ENCODE measurements at regions not wholly inside any gene's neighbourhood (a gene's known extent, or its start where the extent isn't known, plus 50 kb on each side); places are given as distances from the start of the nearest gene placed in this dataset.

GRCh38 chr7:32256811-32257210, 186.6 kb upstream of the PDE1C start:
- no peaks in the 10 kb centered on the region for H3F3A ChIP-seq (ENCODE audit: insufficient read depth, low read depth)

DNA sequence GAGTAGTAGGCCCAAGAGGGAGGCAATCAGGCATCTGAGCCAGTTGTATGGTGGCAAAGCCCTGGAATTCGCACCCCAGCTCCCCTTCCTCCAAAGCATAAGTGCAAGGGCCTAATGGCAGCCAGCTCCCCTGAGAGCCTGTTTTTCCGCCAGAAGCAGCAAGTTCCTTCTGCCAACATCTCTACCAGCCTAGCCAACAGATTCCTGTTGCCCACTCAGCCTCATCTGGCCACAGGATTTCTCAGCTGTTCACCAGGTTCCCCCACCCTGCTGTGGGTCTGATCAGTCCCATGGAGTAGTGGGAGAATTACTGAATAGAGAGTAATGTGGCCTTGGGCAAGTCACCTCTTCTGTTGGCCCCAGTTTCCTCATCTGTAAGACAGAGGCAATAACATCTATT, 186.2 kb upstream of the PDE1C start:
- no peaks in the 10 kb centered on the region for H3K36me3 ChIP-seq (ENCODE audit: low read depth)
- no peaks in the 10 kb centered on the region for H3K27me3 ChIP-seq (ENCODE audit: insufficient read depth, low read depth)
- no peaks in the 10 kb centered on the region for H3K79me2 ChIP-seq (ENCODE audit: low read depth)
- TF ChIP-seq, protein P1, sequence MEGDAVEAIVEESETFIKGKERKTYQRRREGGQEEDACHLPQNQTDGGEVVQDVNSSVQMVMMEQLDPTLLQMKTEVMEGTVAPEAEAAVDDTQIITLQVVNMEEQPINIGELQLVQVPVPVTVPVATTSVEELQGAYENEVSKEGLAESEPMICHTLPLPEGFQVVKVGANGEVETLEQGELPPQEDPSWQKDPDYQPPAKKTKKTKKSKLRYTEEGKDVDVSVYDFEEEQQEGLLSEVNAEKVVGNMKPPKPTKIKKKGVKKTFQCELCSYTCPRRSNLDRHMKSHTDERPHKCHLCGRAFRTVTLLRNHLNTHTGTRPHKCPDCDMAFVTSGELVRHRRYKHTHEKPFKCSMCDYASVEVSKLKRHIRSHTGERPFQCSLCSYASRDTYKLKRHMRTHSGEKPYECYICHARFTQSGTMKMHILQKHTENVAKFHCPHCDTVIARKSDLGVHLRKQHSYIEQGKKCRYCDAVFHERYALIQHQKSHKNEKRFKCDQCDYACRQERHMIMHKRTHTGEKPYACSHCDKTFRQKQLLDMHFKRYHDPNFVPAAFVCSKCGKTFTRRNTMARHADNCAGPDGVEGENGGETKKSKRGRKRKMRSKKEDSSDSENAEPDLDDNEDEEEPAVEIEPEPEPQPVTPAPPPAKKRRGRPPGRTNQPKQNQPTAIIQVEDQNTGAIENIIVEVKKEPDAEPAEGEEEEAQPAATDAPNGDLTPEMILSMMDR (conservative IDR thresholded peaks at IDR 0.05): no peak
- TF ChIP-seq EZH2 (IDR thresholded peaks at IDR 0.05; ENCODE audit: low read depth): no peak
- ChIA-PET CTCF (no interaction called here), POLR2A (ENCODE audit: unreplicated experiment) (no interaction called here)
- no peak overlapping the region for H3K27ac ChIP-seq
- H3K9me3 ChIP-seq (ENCODE audit: insufficient read depth, low read depth): no peaks in the 10 kb centered on the region
- no peaks in the 10 kb centered on the region for H3F3A ChIP-seq (ENCODE audit: insufficient read depth, low read depth)
- H3K9me2 ChIP-seq (ENCODE audit: insufficient read depth): no peaks in the 10 kb centered on the region
- H3K4me3 ChIP-seq: no peak overlapping the region
- no peak overlapping the region for H3K4me2 ChIP-seq
- H4K20me1 ChIP-seq (ENCODE audit: insufficient read depth): no peaks in the 10 kb centered on the region
- H3K4me1 ChIP-seq (replicated peaks; ENCODE audit: insufficient read depth): no peaks in the 10 kb centered on the region
- intact Hi-C loops (cut with micrococcal nuclease; ENCODE audit: unreplicated experiment): no loop called here
- H2AFZ ChIP-seq: no peak overlapping the region
- no peak for DNase-seq
- no TSS peak for BruUV-seq (replicated peaks)

More at GRCh38 chr7:32256811-32257210, 186.6 kb upstream of the PDE1C start:
- no peaks in the 10 kb centered on the region for H3K9me3 ChIP-seq (ENCODE audit: insufficient read depth, low read depth)
- POLR2A ChIA-PET (ENCODE audit: unreplicated experiment): no interaction called here
- no peaks in the 10 kb centered on the region for H3K27me3 ChIP-seq (ENCODE audit: insufficient read depth, low read depth)
- DNase-seq: no peak
- no peaks in the 10 kb centered on the region for H3K9me2 ChIP-seq (ENCODE audit: insufficient read depth)
- no peaks in the 10 kb centered on the region for H4K20me1 ChIP-seq (ENCODE audit: insufficient read depth)
- no peak overlapping the region for H2AFZ ChIP-seq
- no peak overlapping the region for H3K4me3 ChIP-seq
- no peaks in the 10 kb centered on the region for H3K79me2 ChIP-seq (ENCODE audit: low read depth)
- TF ChIP-seq EZH2 (IDR thresholded peaks at IDR 0.05; ENCODE audit: low read depth): no peak
- TF ChIP-seq, protein P1 (conservative IDR thresholded peaks at IDR 0.05): no peak
- H3K27ac ChIP-seq: no peak overlapping the region
- H3K4me2 ChIP-seq: no peak overlapping the region
- no TSS peak for BruUV-seq (replicated peaks)
- CTCF ChIA-PET: no interaction called here
- H3K4me1 ChIP-seq (replicated peaks; ENCODE audit: insufficient read depth): no peaks in the 10 kb centered on the region
- H3K36me3 ChIP-seq (ENCODE audit: low read depth): no peaks in the 10 kb centered on the region
- intact Hi-C loops (cut with micrococcal nuclease; ENCODE audit: unreplicated experiment): no loop called here

GRCh38 chr7:32255036-32255435, 184.8 kb upstream of the PDE1C start:
- Histone ChIP-seq H3K27ac (no peak overlapping the region), H3K27me3 (ENCODE audit: insufficient read depth, low read depth) (0 out of 2 replicates have a peak, but pooled peaks cover 9% of the 10 kb centered on the region), H4K20me1 (ENCODE audit: insufficient read depth) (no peaks in the 10 kb centered on the region), H3K4me1 (replicated peaks; ENCODE audit: insufficient read depth) (no peaks in the 10 kb centered on the region), H3K4me3 (no peak overlapping the region), H3K9me3 (ENCODE audit: insufficient read depth, low read depth) (no peaks in the 10 kb centered on the region), H3K36me3 (ENCODE audit: low read depth) (no peaks in the 10 kb centered on the region), H3K4me2 (no peak overlapping the region), H2AFZ (no peak overlapping the region), H3F3A (ENCODE audit: insufficient read depth, low read depth) (no peaks in the 10 kb centered on the region), H3K79me2 (ENCODE audit: low read depth) (no peaks in the 10 kb centered on the region), H3K9me2 (ENCODE audit: insufficient read depth) (no peaks in the 10 kb centered on the region)
- no TSS peak for BruUV-seq (replicated peaks)
- intact Hi-C loops (cut with micrococcal nuclease; ENCODE audit: unreplicated experiment): no loop called here
- no peak for DNase-seq
- no peak for TF ChIP-seq EZH2 (IDR thresholded peaks at IDR 0.05; ENCODE audit: low read depth)
- TF ChIP-seq, protein P1 (conservative IDR thresholded peaks at IDR 0.05): no peak
- CTCF ChIA-PET: no interaction called here
- POLR2A ChIA-PET (ENCODE audit: unreplicated experiment): no interaction called here
